ENCODE measurements at regions not wholly inside any gene's neighbourhood (a gene's known extent, or its start where the extent isn't known, plus 50 kb on each side); places are given as distances from the start of the nearest gene placed in this dataset.

- no peak for DNase-seq
- Histone ChIP-seq H3K27me3 (peaks cover 11% of the 10 kb centered on the region), H3K4me1 (no peaks in the 10 kb centered on the region), H3K27ac (no peak overlapping the region), H3K9me3 (no peaks in the 10 kb centered on the region), H3K36me3 (no peaks in the 10 kb centered on the region), H3K4me3 (no peak overlapping the region)
- WGBS, 2 donors (ENCODE audit: low coverage in 1 of 2): 76 to 90% methylated on average over 2 of the region's 2 CpGs
- in situ Hi-C loops (cut with MboI; ENCODE audit: low pct_ligation_motif_present in 1 of 4, low pct_unique_long_range_greater_than_20kb in 1 of 4, low sequenced_read_pairs in 3 of 4): loop anchor here (25.0 kb wide), 3 partner anchors 217 to 758 kb away; partner anchors contain the start of gene SFMBT2 (in 2 of the 4)
- TF ChIP-seq POLR2AphosphoS5 (IDR thresholded peaks at IDR 0.05) (no peak), EP300 (IDR thresholded peaks at IDR 0.05; ENCODE audit: low read depth) (no peak), POLR2A (IDR thresholded peaks at IDR 0.05) (no peak), CTCF (IDR thresholded peaks at IDR 0.05) (no peak)
- intact Hi-C loops (cut with DNase I; ENCODE audit: low total_unique reads): no loop called here
Measured at GRCh38 chr10:6654571-6654970, 74.5 kb upstream of the PRKCQ start.

- intact Hi-C loops (cut with DNase I; ENCODE audit: low total_unique reads) (no loop called here), in situ Hi-C loops (cut with MboI; ENCODE audit: low pct_ligation_motif_present in 1 of 4, low pct_unique_long_range_greater_than_20kb in 1 of 4, low sequenced_read_pairs in 3 of 4) (loop anchor here (25.0 kb wide), 3 partner anchors 213 to 762 kb away; partner anchors contain the start of gene SFMBT2 (in 2 of the 4))
- Histone ChIP-seq H3K27me3 (peaks cover 13% of the 10 kb centered on the region), H3K27ac (no peak overlapping the region), H3K9me3 (no peaks in the 10 kb centered on the region), H3K4me1 (no peaks in the 10 kb centered on the region), H3K36me3 (no peaks in the 10 kb centered on the region), H3K4me3 (no peak overlapping the region)
- DNase-seq: no peak
- no peak for TF ChIP-seq POLR2AphosphoS5 (IDR thresholded peaks at IDR 0.05)
- TF ChIP-seq CTCF (IDR thresholded peaks at IDR 0.05): no peak
- TF ChIP-seq POLR2A (IDR thresholded peaks at IDR 0.05): no peak
- TF ChIP-seq EP300 (IDR thresholded peaks at IDR 0.05; ENCODE audit: low read depth): no peak
- 86 to 90% methylated on average over 6 of the region's 6 CpGs for WGBS, 2 donors (ENCODE audit: low coverage in 1 of 2)
Measured at GRCh38 chr10:6650586-6650985, 70.5 kb upstream of the PRKCQ start.

- WGBS, 2 donors (ENCODE audit: low coverage in 1 of 2): 82 to 85% methylated on average over 6 of the region's 6 CpGs
- no peak for DNase-seq
- Histone ChIP-seq H3K27ac (no peak overlapping the region), H3K27me3 (peaks cover 13% of the 10 kb centered on the region), H3K36me3 (no peaks in the 10 kb centered on the region), H3K4me1 (no peaks in the 10 kb centered on the region), H3K9me3 (no peaks in the 10 kb centered on the region), H3K4me3 (no peak overlapping the region)
- in situ Hi-C loops (cut with MboI; ENCODE audit: low pct_ligation_motif_present in 1 of 4, low pct_unique_long_range_greater_than_20kb in 1 of 4, low sequenced_read_pairs in 3 of 4): loop anchor here (25.0 kb wide), 3 partner anchors 213 to 762 kb away; partner anchors contain the start of gene SFMBT2 (in 2 of the 4)
- no peak for TF ChIP-seq POLR2AphosphoS5 (IDR thresholded peaks at IDR 0.05)
- TF ChIP-seq EP300 (IDR thresholded peaks at IDR 0.05; ENCODE audit: low read depth): no peak
- no peak for TF ChIP-seq POLR2A (IDR thresholded peaks at IDR 0.05)
- no peak for TF ChIP-seq CTCF (IDR thresholded peaks at IDR 0.05)
- intact Hi-C loops (cut with DNase I; ENCODE audit: low total_unique reads): no loop called here
Measured at GRCh38 chr10:6649903-6650302, 69.8 kb upstream of the PRKCQ start.

GRCh38 chr10:6648894-6649720, 69.0 kb upstream of the PRKCQ start:
- Histone ChIP-seq H3K9me3 (no peaks in the 10 kb centered on the region), H3K27ac (no peak overlapping the region), H3K4me1 (no peaks in the 10 kb centered on the region), H3K27me3 (peaks cover 13% of the 10 kb centered on the region), H3K4me3 (no peak overlapping the region), H3K36me3 (no peaks in the 10 kb centered on the region)
- in situ Hi-C loops (cut with MboI; ENCODE audit: low pct_ligation_motif_present in 1 of 4, low pct_unique_long_range_greater_than_20kb in 1 of 4, low sequenced_read_pairs in 3 of 4): no loop called here
- WGBS, 2 donors (ENCODE audit: low coverage in 1 of 2): 64 to 67% methylated on average over 6 to 8 of the region's 8 CpGs
- no peak for DNase-seq
- intact Hi-C loops (cut with DNase I; ENCODE audit: low total_unique reads): no loop called here
- no peak for TF ChIP-seq EP300 (IDR thresholded peaks at IDR 0.05; ENCODE audit: low read depth)
- TF ChIP-seq POLR2AphosphoS5 (IDR thresholded peaks at IDR 0.05): no peak
- no peak for TF ChIP-seq POLR2A (IDR thresholded peaks at IDR 0.05)
- TF ChIP-seq CTCF (IDR thresholded peaks at IDR 0.05): no peak

Measured in transverse colon (tissue), 4 donors.